Neural crest cell (in vitro differentiated cells): ENCODE measurements at regions not wholly inside any gene's neighbourhood (a gene's known extent, or its start where the extent isn't known, plus 50 kb on each side); places are given as distances from the start of the nearest gene placed in this dataset.

ENCODE experiments used
- DNase-seq: peaks from one replicate; pipeline ENCODE4 v3.0.0; 2021; ENCODE audit warnings: low read depth, mixed read lengths, low spot score
- H3K27ac Mint-ChIP-seq: one replicate; pipeline ENCODE4 v1.8.0; 2021; ENCODE audit warnings: mild to moderate bottlenecking, mixed read lengths; ENCODE audit not compliant: unreplicated experiment
- H3K27me3 Mint-ChIP-seq: 2 replicates; pipeline ENCODE4 v1.8.0; 2021; ENCODE audit warnings: low read depth, mild to moderate bottlenecking, mixed read lengths
- H3K36me3 Mint-ChIP-seq: 2 replicates; pipeline ENCODE4 v1.8.0; 2021; ENCODE audit warnings: low read depth, mild to moderate bottlenecking, mixed read lengths
- H3K4me1 Mint-ChIP-seq: 2 replicates; pipeline ENCODE4 v1.8.0; 2021; ENCODE audit warnings: mixed read lengths
- H3K4me3 Mint-ChIP-seq: one replicate; pipeline ENCODE4 v1.8.0; 2021; ENCODE audit warnings: mild to moderate bottlenecking, mixed read lengths
- H3K9me3 Mint-ChIP-seq: 2 replicates; pipeline ENCODE4 v1.8.0; 2021; ENCODE audit warnings: mixed read lengths
- CTCF ChIP-seq: fragments of 200-600 bp; sonication (generic); conservative IDR thresholded peaks from 2 replicates; pipeline ENCODE4 v1.5.0; 2021; ENCODE audit warnings: antibody characterized with exemption, mild to moderate bottlenecking

GRCh38 chr5:1736889-1737711, 62.5 kb downstream of the MRPL36 start:
- Mint-ChIP-seq H3K4me1 (no peaks in the 10 kb centered on the region), H3K27me3 (peaks cover under 1% of the 10 kb centered on the region), H3K36me3 (peaks cover 5% of the 10 kb centered on the region), H3K27ac (no peak overlapping the region), H3K9me3 (peaks cover 13% of the 10 kb centered on the region), H3K4me3 (no peak overlapping the region)
- no peak for DNase-seq
- TF ChIP-seq CTCF = no peak

- Mint-ChIP-seq H3K27me3 (no peaks in the 10 kb centered on the region), H3K27ac (no peak overlapping the region), H3K36me3 (peaks cover 4% of the 10 kb centered on the region), H3K9me3 (peaks cover 12% of the 10 kb centered on the region), H3K4me3 (no peak overlapping the region), H3K4me1 (no peaks in the 10 kb centered on the region)
- no peak for TF ChIP-seq CTCF
- DNase-seq = no peak
Observed at GRCh38 chr5:1736065-1736464, 63.6 kb downstream of the MRPL36 start.

- Mint-ChIP-seq H3K27ac (no peak overlapping the region), H3K4me1 (no peaks in the 10 kb centered on the region), H3K36me3 (no peaks in the 10 kb centered on the region), H3K4me3 (no peak overlapping the region), H3K9me3 (peaks cover 7% of the 10 kb centered on the region), H3K27me3 (no peaks in the 10 kb centered on the region)
- no peak for TF ChIP-seq CTCF
- no peak for DNase-seq
Observed at GRCh38 chr5:1735320-1735970, 64.2 kb downstream of the MRPL36 start.

- Mint-ChIP-seq H3K4me3 (no peak overlapping the region), H3K4me1 (no peaks in the 10 kb centered on the region), H3K27ac (peak overlapping the region; percentile 71), H3K36me3 (no peaks in the 10 kb centered on the region), H3K9me3 (peaks cover 3% of the 10 kb centered on the region), H3K27me3 (no peaks in the 10 kb centered on the region)
- DNase-seq = no peak
- TF ChIP-seq CTCF = no peak
Observed at GRCh38 chr5:1734908-1735289, 64.7 kb downstream of the MRPL36 start.

- H3K9me3 Mint-ChIP-seq = no peaks in the 10 kb centered on the region
- peak overlapping the region; percentile 71 for H3K27ac Mint-ChIP-seq
- no peak overlapping the region for H3K4me3 Mint-ChIP-seq
- no peak for TF ChIP-seq CTCF
- DNase-seq = no peak
- H3K27me3 Mint-ChIP-seq = no peaks in the 10 kb centered on the region
- H3K4me1 Mint-ChIP-seq = no peaks in the 10 kb centered on the region
- no peaks in the 10 kb centered on the region for H3K36me3 Mint-ChIP-seq
Observed at GRCh38 chr5:1734271-1734907, 65.2 kb downstream of the MRPL36 start.
